ENCODE measurements at regions not wholly inside any gene's neighbourhood (a gene's known extent, or its start where the extent isn't known, plus 50 kb on each side); places are given as distances from the start of the nearest gene placed in this dataset.

DNA sequence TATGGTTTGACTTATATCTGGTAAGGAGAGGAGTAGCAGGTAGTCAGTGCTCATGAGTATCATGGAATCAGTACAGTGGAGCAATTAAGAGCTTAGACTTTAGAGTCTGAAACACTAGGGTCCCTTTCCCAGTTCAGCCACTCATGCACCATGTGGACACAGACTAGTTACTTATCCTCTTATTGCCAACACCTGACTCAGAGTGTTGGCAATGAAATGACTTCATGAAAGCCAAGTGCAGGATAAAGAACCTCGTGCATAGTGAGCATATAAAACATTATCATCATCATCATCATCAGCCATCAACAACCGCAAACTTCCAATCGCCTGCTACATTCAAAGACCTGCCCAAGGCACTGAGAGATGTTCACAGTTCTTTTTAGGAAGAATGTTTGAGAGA lies 164.2 kb downstream of the FOXO1 start:
- Histone ChIP-seq H3K4me3 (ENCODE audit: low read depth, low read length) (no peak overlapping the region), H3K27me3 (ENCODE audit: control insufficient read depth, insufficient read depth, low read length) (no peaks in the 10 kb centered on the region), H3K36me3 (ENCODE audit: control insufficient read depth, insufficient read depth, low read length) (no peaks in the 10 kb centered on the region)
- FAIRE-seq (no peak), DNase-seq (ENCODE audit: low read depth) (peak; percentile 6)
- no peak for TF ChIP-seq CTCF (IDR thresholded peaks at IDR 0.05; ENCODE audit: insufficient read depth, low read length, severe bottlenecking)

DNA sequence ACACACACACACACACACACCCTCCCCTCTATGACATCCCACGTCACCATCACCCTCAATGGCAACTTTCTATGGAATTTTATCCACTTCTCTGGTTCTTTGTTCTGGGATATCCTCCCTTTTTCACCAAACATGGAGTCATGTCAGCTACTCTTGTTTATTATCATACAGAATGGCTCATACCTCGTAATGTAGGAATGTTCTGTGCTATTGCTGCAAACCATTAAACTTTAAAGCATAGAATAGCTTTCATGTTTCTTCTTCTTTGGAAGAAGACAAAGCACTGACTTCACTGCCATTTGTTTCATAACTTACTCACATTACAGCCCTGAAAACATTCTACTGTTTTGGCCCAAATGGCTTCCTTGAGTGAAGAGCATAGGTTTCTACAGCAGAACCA lies 163.4 kb downstream of the FOXO1 start:
- TF ChIP-seq CTCF (IDR thresholded peaks at IDR 0.05; ENCODE audit: insufficient read depth, low read length, severe bottlenecking), result no peak
- H3K4me3 ChIP-seq (ENCODE audit: low read depth, low read length), result no peak overlapping the region
- FAIRE-seq (no peak), DNase-seq (ENCODE audit: low read depth) (no peak)
- no peaks in the 10 kb centered on the region for H3K36me3 ChIP-seq (ENCODE audit: control insufficient read depth, insufficient read depth, low read length)
- no peaks in the 10 kb centered on the region for H3K27me3 ChIP-seq (ENCODE audit: control insufficient read depth, insufficient read depth, low read length)

DNA sequence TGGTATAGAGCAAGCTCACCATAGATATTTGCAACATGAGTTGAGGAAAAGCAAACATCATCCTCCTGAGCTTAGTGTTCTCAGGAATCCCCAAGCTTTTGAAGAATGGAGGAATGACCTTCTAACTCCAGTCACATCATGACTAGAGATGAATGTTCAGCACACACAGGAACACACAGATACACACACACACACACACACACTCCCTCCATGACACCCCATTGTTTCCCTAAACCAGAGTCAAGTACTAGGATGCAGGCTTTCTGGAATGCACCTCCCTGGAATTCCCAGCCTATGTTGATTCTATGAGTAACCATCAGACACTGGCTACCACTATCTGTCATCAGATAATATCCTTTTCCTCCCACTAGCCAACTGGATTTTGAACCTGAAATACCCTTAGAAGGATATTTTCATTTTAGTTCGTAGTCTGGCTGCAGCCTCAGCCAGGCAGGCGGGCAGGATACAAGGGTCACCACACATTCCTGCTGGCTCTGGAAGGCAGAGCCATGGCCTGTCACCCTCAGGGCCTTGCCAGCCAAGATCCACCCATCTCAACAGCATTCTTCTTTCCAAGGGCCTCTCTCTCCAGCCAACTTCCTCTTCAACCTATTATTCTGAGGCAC lies 162.4 kb downstream of the FOXO1 start:
- FAIRE-seq (no peak), DNase-seq (ENCODE audit: low read depth) (peak; percentile 96)
- H3K36me3 ChIP-seq (ENCODE audit: control insufficient read depth, insufficient read depth, low read length), result no peaks in the 10 kb centered on the region
- TF ChIP-seq CTCF (IDR thresholded peaks at IDR 0.05; ENCODE audit: insufficient read depth, low read length, severe bottlenecking), result no peak
- no peak overlapping the region for H3K4me3 ChIP-seq (ENCODE audit: low read depth, low read length)
- no peaks in the 10 kb centered on the region for H3K27me3 ChIP-seq (ENCODE audit: control insufficient read depth, insufficient read depth, low read length)

GRCh38 chr13:40504641-40505040 lies 161.8 kb downstream of the FOXO1 start:
- no peak for FAIRE-seq
- TF ChIP-seq CTCF (IDR thresholded peaks at IDR 0.05; ENCODE audit: insufficient read depth, low read length, severe bottlenecking), result no peak
- H3K27me3 ChIP-seq (ENCODE audit: control insufficient read depth, insufficient read depth, low read length), result no peaks in the 10 kb centered on the region
- DNase-seq (ENCODE audit: low read depth), result no peak
- no peak overlapping the region for H3K4me3 ChIP-seq (ENCODE audit: low read depth, low read length)
- no peaks in the 10 kb centered on the region for H3K36me3 ChIP-seq (ENCODE audit: control insufficient read depth, insufficient read depth, low read length)

DNA sequence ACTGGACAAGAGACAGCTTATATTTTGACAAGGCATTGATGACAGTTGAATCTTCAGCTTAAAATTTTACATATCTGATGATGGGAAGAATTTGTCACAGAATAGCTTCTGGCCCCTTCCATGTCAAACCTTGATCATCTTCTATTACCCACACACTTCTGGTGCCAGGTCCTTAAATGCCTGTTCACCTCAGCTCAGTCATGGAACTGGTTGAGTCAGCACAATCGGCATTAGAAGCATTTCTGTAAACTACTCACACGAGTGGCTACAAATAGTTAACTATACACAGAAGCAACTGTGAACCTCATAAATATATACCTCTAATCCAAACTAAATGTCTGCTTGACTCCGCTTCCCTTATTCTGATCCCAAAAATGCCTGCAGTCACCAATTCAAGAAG lies 161.2 kb downstream of the FOXO1 start:
- DNase-seq (ENCODE audit: low read depth) (no peak), FAIRE-seq (no peak)
- no peaks in the 10 kb centered on the region for H3K36me3 ChIP-seq (ENCODE audit: control insufficient read depth, insufficient read depth, low read length)
- no peak for TF ChIP-seq CTCF (IDR thresholded peaks at IDR 0.05; ENCODE audit: insufficient read depth, low read length, severe bottlenecking)
- H3K4me3 ChIP-seq (ENCODE audit: low read depth, low read length), result no peak overlapping the region
- H3K27me3 ChIP-seq (ENCODE audit: control insufficient read depth, insufficient read depth, low read length), result no peaks in the 10 kb centered on the region

Measured in bronchial epithelial cell (primary cell).